ENCODE measurements at regions not wholly inside any gene's neighbourhood (a gene's known extent, or its start where the extent isn't known, plus 50 kb on each side); places are given as distances from the start of the nearest gene placed in this dataset.

DNA sequence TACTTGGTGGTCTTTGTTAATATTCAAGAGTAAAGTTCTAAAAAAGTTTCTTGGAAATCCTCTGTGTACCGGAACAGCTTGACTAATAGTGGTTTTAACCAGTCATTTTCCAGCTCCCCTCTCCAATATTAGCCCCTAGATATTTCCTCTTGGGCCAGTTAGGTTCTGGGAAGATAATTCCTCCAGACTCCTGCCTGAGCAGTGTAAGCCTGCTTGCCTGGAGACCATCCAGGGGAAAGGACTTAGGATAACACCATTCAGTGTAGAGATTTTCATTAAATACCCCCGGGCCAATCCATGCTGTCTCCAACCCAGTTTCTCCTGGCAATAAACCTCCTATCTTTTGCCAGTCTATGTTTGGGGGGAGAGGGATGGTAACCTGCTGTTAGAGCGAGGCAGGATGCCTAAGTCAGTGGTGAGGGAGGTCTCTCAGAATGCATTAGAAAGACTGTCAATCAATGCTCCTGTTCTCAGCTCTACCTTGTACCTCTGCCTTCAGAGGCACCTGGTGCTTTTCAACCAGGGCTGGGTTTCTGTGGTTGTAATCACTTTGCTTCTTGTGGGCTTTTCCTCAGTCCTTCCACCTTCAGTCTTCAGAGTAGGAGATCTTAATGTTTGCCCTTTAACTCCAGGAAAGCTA lies 186.4 kb downstream of the RNF152 start:
- TF ChIP-seq EP300 (IDR thresholded peaks at IDR 0.05) (no peak), POLR2A (IDR thresholded peaks at IDR 0.05) (no peak), POLR2AphosphoS5 (IDR thresholded peaks at IDR 0.05) (no peak)
- TF ChIP-seq, protein P1, sequence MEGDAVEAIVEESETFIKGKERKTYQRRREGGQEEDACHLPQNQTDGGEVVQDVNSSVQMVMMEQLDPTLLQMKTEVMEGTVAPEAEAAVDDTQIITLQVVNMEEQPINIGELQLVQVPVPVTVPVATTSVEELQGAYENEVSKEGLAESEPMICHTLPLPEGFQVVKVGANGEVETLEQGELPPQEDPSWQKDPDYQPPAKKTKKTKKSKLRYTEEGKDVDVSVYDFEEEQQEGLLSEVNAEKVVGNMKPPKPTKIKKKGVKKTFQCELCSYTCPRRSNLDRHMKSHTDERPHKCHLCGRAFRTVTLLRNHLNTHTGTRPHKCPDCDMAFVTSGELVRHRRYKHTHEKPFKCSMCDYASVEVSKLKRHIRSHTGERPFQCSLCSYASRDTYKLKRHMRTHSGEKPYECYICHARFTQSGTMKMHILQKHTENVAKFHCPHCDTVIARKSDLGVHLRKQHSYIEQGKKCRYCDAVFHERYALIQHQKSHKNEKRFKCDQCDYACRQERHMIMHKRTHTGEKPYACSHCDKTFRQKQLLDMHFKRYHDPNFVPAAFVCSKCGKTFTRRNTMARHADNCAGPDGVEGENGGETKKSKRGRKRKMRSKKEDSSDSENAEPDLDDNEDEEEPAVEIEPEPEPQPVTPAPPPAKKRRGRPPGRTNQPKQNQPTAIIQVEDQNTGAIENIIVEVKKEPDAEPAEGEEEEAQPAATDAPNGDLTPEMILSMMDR (IDR thresholded peaks at IDR 0.05): no peak
